RWPE1 (cell line): ENCODE measurements at regions not wholly inside any gene's neighbourhood (a gene's known extent, or its start where the extent isn't known, plus 50 kb on each side); places are given as distances from the start of the nearest gene placed in this dataset.

Experiments used
- CTCF ChIA-PET: fragments of 350-600 bp; sonication (Branson Sonifier 250); formaldehyde crosslinking; extraction: SDS; loops from one replicate; lab custom pipeline; 2021; lab: Yijun Ruan, JAX
- POLR2A ChIA-PET: fragments of 400-600 bp; formaldehyde crosslinking; extraction: SDS; loops from one replicate; lab custom pipeline; 2020; ENCODE audit warnings: antibody characterized with exemption; ENCODE audit not compliant: low non-redundant PET; lab: Yijun Ruan, JAX
- DNase-seq: peaks from one replicate; pipeline ENCODE4 v3.0.0; 2012; ENCODE audit warnings: low spot score
- H3K27ac ChIP-seq: fragments of 450-650 bp; 2 replicates; pipeline ENCODE4 v1.5.1; 2017
- TF ChIP-seq, protein P1 (sequence below): fragments of 450-650 bp; conservative IDR thresholded peaks from 2 replicates; pipeline ENCODE4 v1.5.1; 2017; ENCODE audit warnings: low read depth, mild to moderate bottlenecking

DNA sequence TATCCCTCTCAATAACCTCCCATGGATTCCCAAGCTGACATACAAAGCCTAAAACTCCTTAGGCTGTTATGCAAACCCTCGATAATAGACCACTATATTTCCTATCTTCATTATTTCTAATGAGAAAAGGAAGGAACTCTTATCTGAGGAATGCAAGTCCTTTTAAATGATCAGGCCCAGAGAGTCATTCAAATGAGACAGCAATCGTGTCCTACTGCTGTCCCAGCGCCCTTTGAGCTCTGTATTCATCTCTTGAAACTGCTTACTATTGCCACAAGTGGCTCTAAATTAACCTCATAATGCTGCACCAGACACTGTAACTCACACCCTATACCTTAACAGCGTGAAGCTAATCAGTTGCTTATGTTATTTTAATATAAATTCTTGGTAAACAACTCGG, 182.1 kb upstream of the NAMPT start:
- POLR2A ChIA-PET = no interaction called here
- CTCF ChIA-PET = interaction anchor here (0.6 to 7.7 kb wide), 3 partner anchors 87 to 380 kb away, joined by 3 to 92 read pairs (median 3); no protein-coding TSS in a partner anchor
- H3K27ac ChIP-seq = no peak overlapping the region
- no peak for DNase-seq
- TF ChIP-seq, protein P1, sequence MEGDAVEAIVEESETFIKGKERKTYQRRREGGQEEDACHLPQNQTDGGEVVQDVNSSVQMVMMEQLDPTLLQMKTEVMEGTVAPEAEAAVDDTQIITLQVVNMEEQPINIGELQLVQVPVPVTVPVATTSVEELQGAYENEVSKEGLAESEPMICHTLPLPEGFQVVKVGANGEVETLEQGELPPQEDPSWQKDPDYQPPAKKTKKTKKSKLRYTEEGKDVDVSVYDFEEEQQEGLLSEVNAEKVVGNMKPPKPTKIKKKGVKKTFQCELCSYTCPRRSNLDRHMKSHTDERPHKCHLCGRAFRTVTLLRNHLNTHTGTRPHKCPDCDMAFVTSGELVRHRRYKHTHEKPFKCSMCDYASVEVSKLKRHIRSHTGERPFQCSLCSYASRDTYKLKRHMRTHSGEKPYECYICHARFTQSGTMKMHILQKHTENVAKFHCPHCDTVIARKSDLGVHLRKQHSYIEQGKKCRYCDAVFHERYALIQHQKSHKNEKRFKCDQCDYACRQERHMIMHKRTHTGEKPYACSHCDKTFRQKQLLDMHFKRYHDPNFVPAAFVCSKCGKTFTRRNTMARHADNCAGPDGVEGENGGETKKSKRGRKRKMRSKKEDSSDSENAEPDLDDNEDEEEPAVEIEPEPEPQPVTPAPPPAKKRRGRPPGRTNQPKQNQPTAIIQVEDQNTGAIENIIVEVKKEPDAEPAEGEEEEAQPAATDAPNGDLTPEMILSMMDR = no peak

GRCh38 chr7:106465704-106466468, 181.1 kb upstream of the NAMPT start:
- TF ChIP-seq, protein P1 = no peak
- CTCF ChIA-PET = interaction anchor here (0.5 to 7.7 kb wide), 4 partner anchors 86 to 327 kb away, joined by 3 to 92 read pairs (median 3); no protein-coding TSS in a partner anchor
- no peak for DNase-seq
- no peak overlapping the region for H3K27ac ChIP-seq
- POLR2A ChIA-PET = no interaction called here

DNA sequence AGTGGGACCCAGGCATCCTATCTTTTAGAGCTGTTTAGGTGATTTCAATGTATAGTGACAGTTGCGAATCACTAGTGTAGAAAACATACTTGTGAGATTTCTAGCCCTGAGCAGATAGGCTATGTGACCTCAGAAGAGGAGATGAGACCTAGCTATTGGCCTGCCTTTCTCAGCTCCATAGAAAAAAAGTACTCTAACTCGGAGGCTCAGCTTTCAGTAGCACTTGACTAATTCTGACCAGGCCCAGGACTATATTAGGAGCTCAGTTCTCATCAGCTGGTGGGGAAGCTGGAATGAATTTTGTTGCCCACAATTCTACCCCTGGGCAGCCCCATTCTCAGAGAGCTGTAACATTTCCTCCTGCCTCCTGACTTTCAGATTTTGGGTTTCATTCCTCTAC, 179.9 kb upstream of the NAMPT start:
- ChIA-PET CTCF (interaction anchor here (7.7 kb wide), 1 partner anchor 287 kb away, joined by 92 read pairs; no protein-coding TSS in a partner anchor), POLR2A (no interaction called here)
- DNase-seq = no peak
- TF ChIP-seq, protein P1 = no peak
- H3K27ac ChIP-seq = no peak overlapping the region

DNA sequence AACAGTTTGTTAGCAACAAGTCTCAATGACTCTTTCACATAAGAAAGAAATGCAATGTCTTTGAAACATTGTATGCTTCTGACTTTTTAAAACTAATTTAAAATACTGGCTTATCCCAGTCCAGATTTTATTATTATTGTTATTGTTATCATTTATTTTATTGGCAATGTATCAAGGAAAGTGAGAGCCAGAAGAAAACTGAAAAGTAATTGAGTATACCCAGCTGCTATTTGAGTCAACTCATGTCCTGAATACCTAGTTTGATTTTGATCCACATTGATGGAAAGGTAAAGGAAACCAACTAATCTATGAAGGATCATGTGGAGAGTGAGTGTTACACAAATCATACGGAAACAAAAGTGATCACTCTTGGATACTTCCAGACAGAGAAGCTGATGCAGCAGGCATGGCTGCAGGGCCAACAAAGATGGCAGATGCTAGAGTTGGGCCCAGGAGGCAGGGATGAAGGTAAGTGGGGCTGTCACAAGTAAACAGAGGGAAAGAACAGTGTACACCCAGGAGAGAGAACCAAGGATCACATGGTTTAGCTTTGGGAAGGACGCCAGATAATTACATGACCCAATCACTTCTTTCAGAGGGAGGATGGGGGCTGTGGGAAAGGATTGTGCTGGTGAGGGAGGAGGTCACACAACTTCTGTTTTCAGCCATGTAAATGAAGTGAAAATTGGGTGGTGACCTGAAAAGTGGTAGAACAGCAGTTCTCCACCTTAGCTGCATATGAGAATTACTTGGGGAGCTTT, 179.2 kb upstream of the NAMPT start:
- no peak for DNase-seq
- H3K27ac ChIP-seq = no peak overlapping the region
- CTCF ChIA-PET = interaction anchor here (7.7 kb wide), 1 partner anchor 286 kb away, joined by 92 read pairs; no protein-coding TSS in a partner anchor
- POLR2A ChIA-PET = no interaction called here
- TF ChIP-seq, protein P1 = no peak

GRCh38 chr7:106462914-106463482, 178.2 kb upstream of the NAMPT start:
- TF ChIP-seq, protein P1 = no peak
- ChIA-PET POLR2A (interaction anchor here (1.0 kb wide), 1 partner anchor 178 kb away, joined by 7 read pairs; the partner anchor contains the start of gene NAMPT), CTCF (interaction anchor here (0.6 to 7.7 kb wide), 12 partner anchors 14 to 957 kb away, joined by 3 to 92 read pairs (median 4); no protein-coding TSS in a partner anchor)
- DNase-seq = no peak
- H3K27ac ChIP-seq = no peak overlapping the region

- DNase-seq = peak; percentile 57
- no peak overlapping the region for H3K27ac ChIP-seq
- POLR2A ChIA-PET = interaction anchor here (1.0 kb wide), 1 partner anchor 177 kb away, joined by 7 read pairs; the partner anchor contains the start of gene NAMPT
These were observed 177.6 kb upstream of the NAMPT start for GRCh38 chr7:106462365-106462859.

More at GRCh38 chr7:106462365-106462859, 177.6 kb upstream of the NAMPT start:
- TF ChIP-seq, protein P1 = peak; percentile 76
- CTCF ChIA-PET = interaction anchor here (0.5 to 7.7 kb wide), 17 partner anchors 13 to 956 kb away, joined by 3 to 92 read pairs (median 3); no protein-coding TSS in a partner anchor
